NCI-H510A (cell line): ENCODE measurements at regions not wholly inside any gene's neighbourhood (a gene's known extent, or its start where the extent isn't known, plus 50 kb on each side); places are given as distances from the start of the nearest gene placed in this dataset.
"Not testable (repeated sequence)": the region's sequence is repeated elsewhere in the genome, so short reads cannot be mapped to it uniquely, and the experiment has no call there.

ENCODE experiments used
- DNase-seq: peaks from one replicate; lab custom pipeline; 2025; lab: John Stamatoyannopoulos, UW

- DNase-seq = no peak
Observed at GRCh38 chr1:90824551-90824950, 107.4 kb upstream of the BARHL2 start.

GRCh38 chr1:90823686-90824085, 106.6 kb upstream of the BARHL2 start:
- no peak for DNase-seq

GRCh38 chr1:90821788-90822359, 104.8 kb upstream of the BARHL2 start:
- no peak for DNase-seq

- no peak for DNase-seq
Observed at GRCh38 chr1:90821152-90821787, 104.2 kb upstream of the BARHL2 start.

GRCh38 chr1:90820745-90821144, 103.6 kb upstream of the BARHL2 start:
- DNase-seq = no peak

GRCh38 chr1:90817399-90817798, 100.3 kb upstream of the BARHL2 start:
- no peak for DNase-seq

- DNase-seq = not testable (repeated sequence)
Observed at GRCh38 chr1:90812237-90812636, 95.1 kb upstream of the BARHL2 start.

GRCh38 chr1:90811444-90811950, 94.4 kb upstream of the BARHL2 start:
- not testable (repeated sequence) for DNase-seq

- no peak for DNase-seq
Observed at GRCh38 chr1:90810681-90811080, 93.6 kb upstream of the BARHL2 start.

GRCh38 chr1:90809996-90810395, 92.9 kb upstream of the BARHL2 start:
- DNase-seq = no peak

- DNase-seq = no peak
Observed at GRCh38 chr1:90809093-90809492, 92.0 kb upstream of the BARHL2 start.

- no peak for DNase-seq
Observed at GRCh38 chr1:90807329-90807728, 90.2 kb upstream of the BARHL2 start.

GRCh38 chr1:90802622-90803021, 85.5 kb upstream of the BARHL2 start:
- DNase-seq = no peak

- no peak for DNase-seq
Observed at GRCh38 chr1:90800012-90800717, 83.1 kb upstream of the BARHL2 start.

GRCh38 chr1:90799326-90799725, 82.2 kb upstream of the BARHL2 start:
- DNase-seq = no peak

- DNase-seq = no peak
Observed at GRCh38 chr1:90798883-90799282, 81.8 kb upstream of the BARHL2 start.

GRCh38 chr1:90798344-90798743, 81.2 kb upstream of the BARHL2 start:
- DNase-seq = no peak

- DNase-seq = no peak
Observed at GRCh38 chr1:90795431-90795830, 78.3 kb upstream of the BARHL2 start.

- DNase-seq = no peak
Observed at GRCh38 chr1:90786709-90787108, 69.6 kb upstream of the BARHL2 start.

- DNase-seq = no peak
Observed at GRCh38 chr1:90784186-90784847, 67.2 kb upstream of the BARHL2 start.

GRCh38 chr1:90783181-90783580, 66.1 kb upstream of the BARHL2 start:
- no peak for DNase-seq

GRCh38 chr1:90782046-90782445, 64.9 kb upstream of the BARHL2 start:
- DNase-seq = no peak

GRCh38 chr1:90781534-90781933, 64.4 kb upstream of the BARHL2 start:
- no peak for DNase-seq
